ENCODE measurements at regions not wholly inside any gene's neighbourhood (a gene's known extent, or its start where the extent isn't known, plus 50 kb on each side); places are given as distances from the start of the nearest gene placed in this dataset.

- DNase-seq (ENCODE audit: low spot score) = no peak
Observed at GRCh38 chr6:119620846-119621555, 271.4 kb upstream of the MAN1A1 start.

GRCh38 chr6:119614138-119614537, 264.6 kb upstream of the MAN1A1 start:
- no peak for DNase-seq (ENCODE audit: low spot score)

- DNase-seq (ENCODE audit: low spot score) = no peak
Observed at GRCh38 chr6:119612911-119613381, 263.4 kb upstream of the MAN1A1 start.

GRCh38 chr6:119612176-119612891, 262.8 kb upstream of the MAN1A1 start:
- no peak for DNase-seq (ENCODE audit: low spot score)

GRCh38 chr6:119610754-119611153, 261.2 kb upstream of the MAN1A1 start:
- no peak for DNase-seq (ENCODE audit: low spot score)

- DNase-seq (ENCODE audit: low spot score) = no peak
Observed at GRCh38 chr6:119610265-119610664, 260.7 kb upstream of the MAN1A1 start.

GRCh38 chr6:119609865-119610264, 260.3 kb upstream of the MAN1A1 start:
- no peak for DNase-seq (ENCODE audit: low spot score)

- no peak for DNase-seq (ENCODE audit: low spot score)
Observed at GRCh38 chr6:119608994-119609393, 259.4 kb upstream of the MAN1A1 start.

- no peak for DNase-seq (ENCODE audit: low spot score)
Observed at GRCh38 chr6:119604124-119604523, 254.6 kb upstream of the MAN1A1 start.

- no peak for DNase-seq (ENCODE audit: low spot score)
Observed at GRCh38 chr6:119603501-119603900, 253.9 kb upstream of the MAN1A1 start.

- no peak for DNase-seq (ENCODE audit: low spot score)
Observed at GRCh38 chr6:119602215-119603178, 252.9 kb upstream of the MAN1A1 start.

GRCh38 chr6:119598883-119599282, 249.3 kb upstream of the MAN1A1 start:
- DNase-seq (ENCODE audit: low spot score) = no peak

- DNase-seq (ENCODE audit: low spot score) = no peak
Observed at GRCh38 chr6:119594907-119595306, 245.3 kb upstream of the MAN1A1 start.

- DNase-seq (ENCODE audit: low spot score) = no peak
Observed at GRCh38 chr6:119591235-119591634, 241.7 kb upstream of the MAN1A1 start.

GRCh38 chr6:119590066-119590465, 240.5 kb upstream of the MAN1A1 start:
- DNase-seq (ENCODE audit: low spot score) = no peak

GRCh38 chr6:119587537-119587936, 238.0 kb upstream of the MAN1A1 start:
- no peak for DNase-seq (ENCODE audit: low spot score)

- no peak for DNase-seq (ENCODE audit: low spot score)
Observed at GRCh38 chr6:119586250-119586882, 236.8 kb upstream of the MAN1A1 start.

GRCh38 chr6:119584088-119584487, 234.5 kb upstream of the MAN1A1 start:
- no peak for DNase-seq (ENCODE audit: low spot score)

- no peak for DNase-seq (ENCODE audit: low spot score)
Observed at GRCh38 chr6:119581220-119581619, 231.7 kb upstream of the MAN1A1 start.

- DNase-seq (ENCODE audit: low spot score) = no peak
Observed at GRCh38 chr6:119575721-119576120, 226.2 kb upstream of the MAN1A1 start.

GRCh38 chr6:119568580-119568979, 219.0 kb upstream of the MAN1A1 start:
- DNase-seq (ENCODE audit: low spot score) = no peak
